ENCODE measurements at regions not wholly inside any gene's neighbourhood (a gene's known extent, or its start where the extent isn't known, plus 50 kb on each side); places are given as distances from the start of the nearest gene placed in this dataset.
A peak's percentile ranks its signal among the peaks of the same experiment; 100 is the strongest.
"Not testable (repeated sequence)": the region's sequence is repeated elsewhere in the genome, so short reads cannot be mapped to it uniquely, and the experiment has no call there.

- DNase-seq (ENCODE audit: low spot score): not testable (repeated sequence)
Observed at GRCh38 chr2:113386780-113387433, 50.6 kb upstream of the ZNG1B start.

GRCh38 chr2:113379621-113380020 lies 57.9 kb upstream of the ZNG1B start:
- DNase-seq (ENCODE audit: low spot score): not testable (repeated sequence)

- DNase-seq (ENCODE audit: low spot score): no peak
Observed at GRCh38 chr2:113376913-113377445, 60.5 kb upstream of the ZNG1B start.

GRCh38 chr2:113376253-113376912 lies 61.1 kb upstream of the ZNG1B start:
- no peak for DNase-seq (ENCODE audit: low spot score)

- not testable (repeated sequence) for DNase-seq (ENCODE audit: low spot score)
Observed at GRCh38 chr2:113374857-113375256, 62.6 kb upstream of the ZNG1B start.

GRCh38 chr2:113372258-113372834 lies 65.1 kb upstream of the ZNG1B start:
- not testable (repeated sequence) for DNase-seq (ENCODE audit: low spot score)

GRCh38 chr2:113370478-113371091 lies 66.9 kb upstream of the ZNG1B start:
- peak; percentile 13 for DNase-seq (ENCODE audit: low spot score)

- DNase-seq (ENCODE audit: low spot score): no peak
Observed at GRCh38 chr2:113370030-113370429, 67.5 kb upstream of the ZNG1B start.

GRCh38 chr2:113368581-113368980 lies 68.9 kb upstream of the ZNG1B start:
- DNase-seq (ENCODE audit: low spot score): not testable (repeated sequence)

GRCh38 chr2:113366821-113367220 lies 70.7 kb upstream of the ZNG1B start:
- DNase-seq (ENCODE audit: low spot score): not testable (repeated sequence)

- not testable (repeated sequence) for DNase-seq (ENCODE audit: low spot score)
Observed at GRCh38 chr2:113365791-113366190, 71.7 kb upstream of the ZNG1B start.

GRCh38 chr2:113365290-113365689 lies 72.2 kb upstream of the ZNG1B start:
- DNase-seq (ENCODE audit: low spot score): not testable (repeated sequence)

- no peak for DNase-seq (ENCODE audit: low spot score)
Observed at GRCh38 chr2:113361051-113361450, 76.4 kb upstream of the ZNG1B start.

- no peak for DNase-seq (ENCODE audit: low spot score)
Observed at GRCh38 chr2:113357071-113357470, 78.3 kb upstream of the PAX8 start.

- not testable (repeated sequence) for DNase-seq (ENCODE audit: low spot score)
Observed at GRCh38 chr2:113356284-113356683, 77.6 kb upstream of the PAX8 start.

- DNase-seq (ENCODE audit: low spot score): not testable (repeated sequence)
Observed at GRCh38 chr2:113355339-113356015, 76.8 kb upstream of the PAX8 start.

GRCh38 chr2:113351375-113352355 lies 72.9 kb upstream of the PAX8 start:
- DNase-seq (ENCODE audit: low spot score): no peak

GRCh38 chr2:113343800-113344199 lies 65.1 kb upstream of the PAX8 start:
- DNase-seq (ENCODE audit: low spot score): not testable (repeated sequence)

- DNase-seq (ENCODE audit: low spot score): no peak
Observed at GRCh38 chr2:113342650-113343049, 63.9 kb upstream of the PAX8 start.

GRCh38 chr2:113341870-113342253 lies 63.1 kb upstream of the PAX8 start:
- DNase-seq (ENCODE audit: low spot score): not testable (repeated sequence)
